ENCODE measurements at regions not wholly inside any gene's neighbourhood (a gene's known extent, or its start where the extent isn't known, plus 50 kb on each side); places are given as distances from the start of the nearest gene placed in this dataset.

GRCh38 chr15:53034767-53035245 lies 244.7 kb upstream of the ONECUT1 start:
- TF ChIP-seq CTCF (IDR thresholded peaks at IDR 0.05 in 2 of 3, conservative IDR thresholded peaks at IDR 0.05 in 1 of 3; ENCODE audit: insufficient read depth in 2 of 3, low read depth in 1 of 3, low read length in 3 of 3) (no peak), ZBTB7A (IDR thresholded peaks at IDR 0.05; ENCODE audit: borderline replicate concordance, control insufficient read depth, low read depth, low read length) (no peak), COPS2 (conservative IDR thresholded peaks at IDR 0.05) (no peak), TAL1 (IDR thresholded peaks at IDR 0.05) (no peak), EP300 (IDR thresholded peaks at IDR 0.05; ENCODE audit: low read length) (no peak), PKNOX1 (IDR thresholded peaks at IDR 0.05) (no peak), ARID1B (IDR thresholded peaks at IDR 0.05) (no peak)
